Activated T-cell treated with anti-CD3 and anti-CD28 coated beads, Interleukin-2, amount 50 U/mL, for 72 hours (primary cell): ENCODE measurements at regions not wholly inside any gene's neighbourhood (a gene's known extent, or its start where the extent isn't known, plus 50 kb on each side); places are given as distances from the start of the nearest gene placed in this dataset.
"Not testable (repeated sequence)": the region's sequence is repeated elsewhere in the genome, so short reads cannot be mapped to it uniquely, and the experiment has no call there.

Experiments
- ATAC-seq, 2 donors: fragments of 150-1000 bp; cut with Tn5 transposase; replicated peaks in 1 of 2; 2 replicates each; pipeline ENCODE4 v1.10.0; 2021; ENCODE audit warnings: moderate library complexity in 2 of 2, mild to moderate bottlenecking in 1 of 2
- DNase-seq, 2 donors: peaks; one replicate each; pipeline ENCODE4 v3.0.0; 2021 to 2022; ENCODE audit warnings: mixed read lengths in 1 of 2
- H3K27ac Mint-ChIP-seq: one replicate; pipeline ENCODE4 v1.8.0; 2022; ENCODE audit warnings: mild to moderate bottlenecking, moderate library complexity, mixed read lengths
- H3K27me3 Mint-ChIP-seq: one replicate; pipeline ENCODE4 v1.8.0; 2022; ENCODE audit warnings: low read depth, mixed read lengths
- H3K36me3 Mint-ChIP-seq, 2 donors: one replicate each; pipeline ENCODE4 v1.8.0; 2022; ENCODE audit warnings: mixed read lengths in 2 of 2, mild to moderate bottlenecking in 1 of 2; ENCODE audit not compliant: insufficient read depth in 2 of 2
- H3K4me1 Mint-ChIP-seq: one replicate; pipeline ENCODE4 v1.8.0; 2022; ENCODE audit warnings: low read depth, mixed read lengths
- H3K4me3 Mint-ChIP-seq, 2 donors: one replicate each; pipeline ENCODE4 v1.8.0; 2022; ENCODE audit warnings: mild to moderate bottlenecking in 2 of 2, mixed read lengths in 2 of 2, moderate library complexity in 2 of 2
- H3K9me3 Mint-ChIP-seq, 2 donors: one replicate each; pipeline ENCODE4 v1.8.0; 2022; ENCODE audit warnings: mixed read lengths in 2 of 2

GRCh38 chr3:171977860-171978259, 61.5 kb upstream of the FNDC3B start:
- Mint-ChIP-seq H3K27ac (no peak overlapping the region), H3K4me3 (no peak overlapping the region), H3K9me3 (peaks cover 3 to 4% of the 10 kb centered on the region in 2 donors), H3K27me3 (no peaks in the 10 kb centered on the region), H3K36me3 (peaks cover 0 to 2% of the 10 kb centered on the region in 2 donors), H3K4me1 (peaks cover 12% of the 10 kb centered on the region)
- ATAC-seq = no peak
- DNase-seq = no peak

DNA sequence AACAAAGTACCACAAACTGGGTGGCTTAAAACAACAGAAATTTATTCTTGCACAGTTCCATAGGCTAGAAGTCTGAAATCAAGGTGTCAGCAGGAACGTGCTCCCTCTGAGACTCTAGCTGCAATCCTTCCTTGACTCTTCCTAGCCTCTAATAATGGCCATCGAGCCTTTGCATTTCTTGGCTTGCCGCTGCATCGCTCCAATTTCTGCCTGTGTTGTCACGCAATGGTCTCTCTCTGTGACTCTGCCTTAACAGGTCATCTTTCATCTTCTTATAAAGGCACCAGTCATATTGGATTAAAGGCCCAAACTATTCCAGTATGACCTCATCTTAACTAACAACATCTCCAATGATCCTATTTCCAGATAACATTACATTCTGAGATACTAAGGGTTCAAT, 61.0 kb upstream of the FNDC3B start:
- no peak for ATAC-seq
- Mint-ChIP-seq H3K27ac (no peak overlapping the region), H3K9me3 (peaks cover 3 to 4% of the 10 kb centered on the region in 2 donors)

DNA sequence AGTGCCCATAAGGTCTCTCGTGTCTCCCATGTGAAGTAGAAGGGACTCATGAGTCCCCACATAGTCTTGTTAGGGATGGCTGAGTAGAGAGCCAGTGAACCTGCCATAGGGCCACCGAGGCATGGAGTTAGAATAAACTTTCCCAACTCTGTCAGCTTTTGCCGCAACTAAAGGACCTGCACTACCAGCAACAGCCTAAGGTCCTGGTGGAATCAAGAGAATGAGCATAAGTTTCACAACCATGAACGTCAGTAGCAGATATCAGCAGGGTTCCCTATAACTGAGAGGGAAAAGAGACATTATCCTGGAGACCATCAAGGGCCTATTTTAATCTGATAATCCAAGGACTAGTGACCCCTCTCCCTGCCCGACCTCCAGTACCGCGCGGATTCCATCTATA, 60.3 kb upstream of the FNDC3B start:
- H3K36me3 Mint-ChIP-seq = peaks cover 0 to 2% of the 10 kb centered on the region in 2 donors
- peaks cover 3 to 4% of the 10 kb centered on the region in 2 donors for H3K9me3 Mint-ChIP-seq
- H3K27me3 Mint-ChIP-seq = no peaks in the 10 kb centered on the region
- no peak overlapping the region for H3K27ac Mint-ChIP-seq
- no peak overlapping the region for H3K4me3 Mint-ChIP-seq
- peaks cover 12% of the 10 kb centered on the region for H3K4me1 Mint-ChIP-seq
- DNase-seq = no peak
- no peak for ATAC-seq

More for the DNA sequence above, 61.0 kb upstream of the FNDC3B start:
- Mint-ChIP-seq H3K4me1 (peaks cover 12% of the 10 kb centered on the region), H3K27me3 (no peaks in the 10 kb centered on the region), H3K36me3 (peaks cover 0 to 2% of the 10 kb centered on the region in 2 donors), H3K4me3 (no peak overlapping the region)
- DNase-seq = no peak

- ATAC-seq (no peak), DNase-seq (no peak)
- Mint-ChIP-seq H3K9me3 (peaks cover 3 to 4% of the 10 kb centered on the region in 2 donors), H3K27me3 (peaks cover 10% of the 10 kb centered on the region), H3K36me3 (peaks cover 0 to 2% of the 10 kb centered on the region in 2 donors), H3K27ac (peak overlapping the region; percentile 32), H3K4me3 (no peak overlapping the region), H3K4me1 (peaks cover 12% of the 10 kb centered on the region)
These were observed 58.7 kb upstream of the FNDC3B start for GRCh38 chr3:171980578-171981270.

- no peak for ATAC-seq
These were observed 58.1 kb upstream of the FNDC3B start for GRCh38 chr3:171981271-171981605.

GRCh38 chr3:171982828-171983227, 56.5 kb upstream of the FNDC3B start:
- peaks cover 3 to 4% of the 10 kb centered on the region in 2 donors for H3K9me3 Mint-ChIP-seq
- ATAC-seq = no peak
- peaks cover 12% of the 10 kb centered on the region for H3K27me3 Mint-ChIP-seq
- H3K36me3 Mint-ChIP-seq = peaks cover 0 to 2% of the 10 kb centered on the region in 2 donors
- DNase-seq = no peak
- peaks cover 17% of the 10 kb centered on the region for H3K4me1 Mint-ChIP-seq
- H3K4me3 Mint-ChIP-seq = no peak overlapping the region
- no peak overlapping the region for H3K27ac Mint-ChIP-seq

More at GRCh38 chr3:171981271-171981605, 58.1 kb upstream of the FNDC3B start:
- Mint-ChIP-seq H3K36me3 (peaks cover 0 to 2% of the 10 kb centered on the region in 2 donors), H3K4me3 (no peak overlapping the region), H3K4me1 (peaks cover 13% of the 10 kb centered on the region), H3K27me3 (peaks cover 12% of the 10 kb centered on the region), H3K27ac (peak overlapping the region; percentile 5), H3K9me3 (peaks cover 3 to 4% of the 10 kb centered on the region in 2 donors)
- DNase-seq = no peak

GRCh38 chr3:171983685-171984084, 55.7 kb upstream of the FNDC3B start:
- peaks cover 13% of the 10 kb centered on the region for H3K4me1 Mint-ChIP-seq
- ATAC-seq, H3K9me3 Mint-ChIP-seq, DNase-seq, H3K4me3 Mint-ChIP-seq, H3K27ac Mint-ChIP-seq, H3K36me3 Mint-ChIP-seq: not testable (repeated sequence)
- peaks cover 12% of the 10 kb centered on the region for H3K27me3 Mint-ChIP-seq

GRCh38 chr3:171984883-171985282, 54.5 kb upstream of the FNDC3B start:
- ATAC-seq = no peak

GRCh38 chr3:171986176-171986575, 53.2 kb upstream of the FNDC3B start:
- Mint-ChIP-seq H3K27ac (no peak overlapping the region), H3K27me3 (peaks cover 12% of the 10 kb centered on the region), H3K9me3 (peaks cover 2 to 4% of the 10 kb centered on the region in 2 donors), H3K4me1 (peaks cover 7% of the 10 kb centered on the region), H3K36me3 (peaks cover 0 to 3% of the 10 kb centered on the region in 2 donors), H3K4me3 (no peak overlapping the region)
- no peak for ATAC-seq
- DNase-seq = no peak

More at GRCh38 chr3:171984883-171985282, 54.5 kb upstream of the FNDC3B start:
- Mint-ChIP-seq H3K27me3 (peaks cover 12% of the 10 kb centered on the region), H3K27ac (no peak overlapping the region), H3K9me3 (no peaks in the 10 kb centered on the region), H3K4me3 (no peak overlapping the region), H3K4me1 (peaks cover 13% of the 10 kb centered on the region), H3K36me3 (no peaks in the 10 kb centered on the region)
- DNase-seq = no peak

- H3K27ac Mint-ChIP-seq = no peak overlapping the region
- peaks cover 12% of the 10 kb centered on the region for H3K27me3 Mint-ChIP-seq
These were observed 52.4 kb upstream of the FNDC3B start for GRCh38 chr3:171986757-171987518.

More at GRCh38 chr3:171986757-171987518, 52.4 kb upstream of the FNDC3B start:
- DNase-seq = no peak
- Mint-ChIP-seq H3K9me3 (peaks cover 2 to 4% of the 10 kb centered on the region in 2 donors), H3K4me3 (no peak overlapping the region), H3K36me3 (peaks cover 0 to 3% of the 10 kb centered on the region in 2 donors), H3K4me1 (peaks cover 7% of the 10 kb centered on the region)
- no peak for ATAC-seq
